ENCODE measurements at regions not wholly inside any gene's neighbourhood (a gene's known extent, or its start where the extent isn't known, plus 50 kb on each side); places are given as distances from the start of the nearest gene placed in this dataset.

- no peak for TF ChIP-seq TAF1 (IDR thresholded peaks at IDR 0.05; ENCODE audit: borderline replicate concordance, low read depth, low read length)
- TF ChIP-seq POLR2A (IDR thresholded peaks at IDR 0.05; ENCODE audit: low read depth, low read length): no peak
Measured at GRCh38 chr13:74449811-74450524, 315.8 kb upstream of the KLF12 start.

All from GM12892 (cell line).